GM10248 (cell line): ENCODE measurements at regions not wholly inside any gene's neighbourhood (a gene's known extent, or its start where the extent isn't known, plus 50 kb on each side); places are given as distances from the start of the nearest gene placed in this dataset.

ENCODE experiments used
- CTCF ChIA-PET: fragments of 300-600 bp; sonication (Branson Sonifier 250); formaldehyde crosslinking; extraction: SDS; loops from one replicate; lab custom pipeline; 2021; ENCODE audit warnings: antibody characterized with exemption; lab: Yijun Ruan, JAX
- POLR2A ChIA-PET: fragments of 350-650 bp; sonication (Branson Sonifier 250); formaldehyde crosslinking; extraction: SDS; loops from one replicate; lab custom pipeline; 2020; ENCODE audit warnings: antibody characterized with exemption; lab: Yijun Ruan, JAX
- DNase-seq: peaks from one replicate; pipeline ENCODE4 v3.0.0; 2012; ENCODE audit errors: extremely low spot score
- TF ChIP-seq, protein P1 (sequence below): IDR thresholded peaks from 2 replicates; pipeline ENCODE4 v1.5.1; 2012; ENCODE audit warnings: mild to moderate bottlenecking, low read depth; ENCODE audit errors: extremely low read depth, missing control alignments, control extremely low read depth

DNA sequence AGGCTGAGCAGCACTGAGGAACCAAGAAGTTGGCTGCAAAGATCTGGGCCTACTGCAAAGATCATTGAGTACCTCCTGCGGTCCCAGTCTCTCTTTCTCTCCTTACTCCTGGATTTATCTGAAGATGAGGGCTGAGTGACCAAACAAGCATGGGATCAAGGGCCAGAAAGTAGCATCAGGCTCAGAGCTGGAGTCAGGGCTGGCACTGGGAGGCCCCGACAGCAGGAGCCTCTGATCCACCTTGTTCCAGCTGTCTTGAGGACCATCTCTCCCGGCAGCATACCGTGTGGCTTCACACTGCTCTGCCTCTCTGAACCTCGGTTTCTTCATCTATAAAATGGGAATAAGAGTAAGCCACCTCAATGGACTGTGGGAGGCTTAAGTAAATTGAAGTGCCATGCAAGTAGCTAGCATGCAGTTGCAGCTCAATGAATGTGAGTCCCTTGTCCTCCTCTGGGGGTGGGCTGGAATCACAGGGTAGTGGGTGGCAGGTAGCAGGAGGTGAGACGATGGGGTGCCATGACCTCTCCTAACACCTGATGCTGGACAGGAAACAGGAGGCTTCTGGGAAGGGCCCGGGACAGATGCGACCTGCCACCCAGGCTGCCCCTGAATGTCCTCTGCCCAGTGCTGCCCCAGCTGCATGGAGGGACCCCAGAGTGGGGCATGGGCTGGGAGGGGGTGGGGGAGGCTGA is 52.5 kb upstream of the PRDM11 start:
- TF ChIP-seq, protein P1, sequence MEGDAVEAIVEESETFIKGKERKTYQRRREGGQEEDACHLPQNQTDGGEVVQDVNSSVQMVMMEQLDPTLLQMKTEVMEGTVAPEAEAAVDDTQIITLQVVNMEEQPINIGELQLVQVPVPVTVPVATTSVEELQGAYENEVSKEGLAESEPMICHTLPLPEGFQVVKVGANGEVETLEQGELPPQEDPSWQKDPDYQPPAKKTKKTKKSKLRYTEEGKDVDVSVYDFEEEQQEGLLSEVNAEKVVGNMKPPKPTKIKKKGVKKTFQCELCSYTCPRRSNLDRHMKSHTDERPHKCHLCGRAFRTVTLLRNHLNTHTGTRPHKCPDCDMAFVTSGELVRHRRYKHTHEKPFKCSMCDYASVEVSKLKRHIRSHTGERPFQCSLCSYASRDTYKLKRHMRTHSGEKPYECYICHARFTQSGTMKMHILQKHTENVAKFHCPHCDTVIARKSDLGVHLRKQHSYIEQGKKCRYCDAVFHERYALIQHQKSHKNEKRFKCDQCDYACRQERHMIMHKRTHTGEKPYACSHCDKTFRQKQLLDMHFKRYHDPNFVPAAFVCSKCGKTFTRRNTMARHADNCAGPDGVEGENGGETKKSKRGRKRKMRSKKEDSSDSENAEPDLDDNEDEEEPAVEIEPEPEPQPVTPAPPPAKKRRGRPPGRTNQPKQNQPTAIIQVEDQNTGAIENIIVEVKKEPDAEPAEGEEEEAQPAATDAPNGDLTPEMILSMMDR: no peak
- no peak for DNase-seq
- ChIA-PET POLR2A (no interaction called here), CTCF (interaction anchor here (1.4 to 21.9 kb wide), 4 partner anchors 9 to 157 kb away, joined by 4 to 899 read pairs (median 9); no protein-coding TSS in a partner anchor)

GRCh38 chr11:45094958-45095690 is 51.3 kb upstream of the PRDM11 start:
- no peak for DNase-seq
- POLR2A ChIA-PET: no interaction called here
- TF ChIP-seq, protein P1: no peak
- CTCF ChIA-PET: interaction anchor here (0.6 to 21.9 kb wide), 5 partner anchors 10 to 238 kb away, joined by 3 to 899 read pairs (median 12); no protein-coding TSS in a partner anchor

- TF ChIP-seq, protein P1: no peak
- DNase-seq: no peak
- POLR2A ChIA-PET: no interaction called here
- CTCF ChIA-PET: interaction anchor here (1.6 to 21.9 kb wide), 4 partner anchors 10 to 184 kb away, joined by 7 to 899 read pairs (median 21); no protein-coding TSS in a partner anchor
These were observed 50.8 kb upstream of the PRDM11 start for GRCh38 chr11:45095691-45096010.

GRCh38 chr11:45096636-45097035 is 49.8 kb upstream of the PRDM11 start:
- TF ChIP-seq, protein P1: no peak
- DNase-seq: no peak
- ChIA-PET POLR2A (no interaction called here), CTCF (interaction anchor here (3.9 to 21.9 kb wide), 2 partner anchors 9 to 160 kb away, joined by 30 to 899 read pairs; no protein-coding TSS in a partner anchor)
